Activated naive CD8-positive, alpha-beta T cell (primary cell): ENCODE measurements at regions not wholly inside any gene's neighbourhood (a gene's known extent, or its start where the extent isn't known, plus 50 kb on each side); places are given as distances from the start of the nearest gene placed in this dataset.

Experiments
- H3K27ac Mint-ChIP-seq: one replicate; pipeline ENCODE4 v1.8.0; 2021; ENCODE audit warnings: mixed read lengths
- H3K27me3 Mint-ChIP-seq: one replicate; pipeline ENCODE4 v1.8.0; 2021; ENCODE audit warnings: mixed read lengths
- H3K36me3 Mint-ChIP-seq: one replicate; pipeline ENCODE4 v1.8.0; 2021; ENCODE audit warnings: mixed read lengths
- H3K4me1 Mint-ChIP-seq: one replicate; pipeline ENCODE4 v1.8.0; 2021; ENCODE audit warnings: low read depth, mixed read lengths
- H3K4me3 Mint-ChIP-seq: one replicate; pipeline ENCODE4 v1.8.0; 2021; ENCODE audit warnings: mild to moderate bottlenecking, mixed read lengths
- H3K9me3 Mint-ChIP-seq: one replicate; pipeline ENCODE4 v1.8.0; 2021; ENCODE audit warnings: low read depth, mixed read lengths

DNA sequence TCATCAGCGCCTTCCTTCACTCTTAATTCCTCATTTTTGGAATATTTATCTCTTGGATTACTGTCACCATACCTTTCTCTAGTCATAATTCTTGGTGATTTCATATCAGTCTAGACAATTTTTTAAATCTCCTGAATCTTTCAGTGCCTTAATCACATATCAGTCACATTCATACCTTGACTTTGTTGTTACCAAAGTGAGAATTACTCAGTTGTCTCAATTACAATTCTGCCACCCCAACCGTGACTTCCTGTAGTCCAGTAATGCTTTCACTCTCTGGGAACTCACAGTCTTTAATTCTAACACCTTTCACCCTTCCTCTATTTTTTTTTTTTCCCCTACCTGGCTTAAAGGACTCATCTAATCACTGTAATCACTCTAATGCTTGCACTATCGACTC lies 1275.3 kb upstream of the TENM3 start:
- H3K27me3 Mint-ChIP-seq: no peaks in the 10 kb centered on the region
- H3K4me1 Mint-ChIP-seq: no peaks in the 10 kb centered on the region
- no peak overlapping the region for H3K4me3 Mint-ChIP-seq
- no peaks in the 10 kb centered on the region for H3K36me3 Mint-ChIP-seq
- H3K9me3 Mint-ChIP-seq: peaks cover 3% of the 10 kb centered on the region
- H3K27ac Mint-ChIP-seq: no peak overlapping the region

DNA sequence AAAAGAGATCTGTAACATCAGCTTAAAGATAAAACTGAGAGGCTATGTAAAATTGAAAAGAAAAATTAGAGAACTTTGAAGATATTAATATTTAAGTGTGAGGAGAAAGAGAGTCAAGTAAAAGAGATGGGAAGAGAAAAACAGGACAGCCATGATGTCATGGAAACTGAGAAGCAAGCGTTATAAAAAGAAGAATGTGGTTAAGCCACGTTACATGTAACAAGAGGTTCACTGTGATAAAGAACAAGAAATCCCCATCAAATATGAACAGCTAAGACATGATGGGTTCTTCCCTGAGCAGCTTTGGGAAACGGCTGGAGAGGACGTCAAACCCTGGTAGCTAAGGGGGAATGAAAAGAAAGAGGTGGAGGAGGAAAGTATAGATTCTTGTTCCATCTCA lies 1269.3 kb upstream of the TENM3 start:
- Mint-ChIP-seq H3K9me3 (no peaks in the 10 kb centered on the region), H3K27me3 (no peaks in the 10 kb centered on the region), H3K4me3 (no peak overlapping the region), H3K27ac (no peak overlapping the region), H3K4me1 (no peaks in the 10 kb centered on the region), H3K36me3 (no peaks in the 10 kb centered on the region)

DNA sequence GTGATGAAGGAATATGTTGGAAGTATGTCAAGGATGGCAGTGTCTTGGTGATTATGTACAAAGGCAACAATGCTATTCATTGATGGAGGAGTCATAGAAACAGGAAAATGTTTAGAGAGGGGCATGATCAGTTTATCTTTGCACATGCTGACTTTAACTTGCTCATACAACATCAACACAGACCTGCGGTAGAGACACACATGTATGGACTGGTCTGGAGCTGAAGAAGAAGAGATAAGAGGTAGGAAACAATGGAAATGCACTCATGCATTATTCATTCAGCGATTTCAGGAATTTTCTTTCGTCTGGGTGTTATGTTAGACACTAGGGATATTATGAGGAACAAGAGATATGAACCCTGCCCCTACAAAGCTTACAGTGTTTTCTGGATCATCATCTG lies 1252.3 kb upstream of the TENM3 start:
- H3K27me3 Mint-ChIP-seq: no peaks in the 10 kb centered on the region
- H3K36me3 Mint-ChIP-seq: no peaks in the 10 kb centered on the region
- no peak overlapping the region for H3K27ac Mint-ChIP-seq
- H3K4me3 Mint-ChIP-seq: no peak overlapping the region
- no peaks in the 10 kb centered on the region for H3K9me3 Mint-ChIP-seq
- no peaks in the 10 kb centered on the region for H3K4me1 Mint-ChIP-seq

DNA sequence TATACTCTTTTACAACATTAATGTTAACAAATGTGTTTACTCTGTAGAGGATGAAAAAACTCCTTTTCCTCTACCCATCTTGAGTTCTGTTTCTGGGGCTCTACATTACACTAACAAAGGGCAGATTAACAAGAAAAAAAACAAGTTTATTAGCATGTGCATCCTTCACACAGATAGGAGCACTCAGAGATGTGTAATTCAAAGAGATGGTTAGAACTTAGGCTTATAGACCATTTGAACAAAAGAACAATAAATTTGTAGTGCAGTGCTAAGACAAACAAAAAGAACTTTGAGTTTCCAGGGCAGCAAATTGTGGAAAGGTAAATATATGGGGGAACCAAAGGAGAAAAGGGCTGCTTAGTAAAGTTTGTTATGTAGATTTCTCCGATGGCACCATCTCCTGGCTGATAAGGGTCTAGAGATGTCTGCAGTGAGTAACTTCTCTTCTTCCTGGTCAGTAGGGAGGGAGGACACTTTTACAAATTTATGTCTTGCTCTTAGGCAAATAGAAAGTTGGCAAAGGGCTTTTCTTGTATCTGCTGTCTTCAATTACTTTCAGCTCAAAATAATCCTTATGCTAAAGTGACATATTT lies 1249.9 kb upstream of the TENM3 start:
- H3K4me1 Mint-ChIP-seq: no peaks in the 10 kb centered on the region
- no peak overlapping the region for H3K27ac Mint-ChIP-seq
- H3K36me3 Mint-ChIP-seq: no peaks in the 10 kb centered on the region
- H3K4me3 Mint-ChIP-seq: no peak overlapping the region
- H3K9me3 Mint-ChIP-seq: no peaks in the 10 kb centered on the region
- no peaks in the 10 kb centered on the region for H3K27me3 Mint-ChIP-seq

DNA sequence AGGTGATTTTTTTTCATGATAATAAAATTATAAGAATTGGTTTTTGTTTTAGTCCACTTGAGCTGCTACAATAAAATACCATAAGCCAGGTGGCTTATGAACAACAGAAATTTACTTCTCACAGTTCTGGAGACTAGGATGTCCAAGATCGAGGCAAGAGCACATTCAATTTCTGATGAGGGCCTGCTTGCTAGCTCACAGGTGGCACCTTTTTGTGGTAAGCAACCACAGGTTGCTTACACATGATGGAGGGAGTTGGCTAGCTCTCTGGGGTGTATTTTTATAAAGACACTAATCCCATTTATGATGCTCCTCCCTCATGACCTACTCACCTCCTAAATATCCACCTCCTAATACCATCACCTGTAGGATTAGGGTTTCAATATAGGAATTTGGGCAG lies 1248.5 kb upstream of the TENM3 start:
- Mint-ChIP-seq H3K4me1 (no peaks in the 10 kb centered on the region), H3K9me3 (no peaks in the 10 kb centered on the region), H3K36me3 (no peaks in the 10 kb centered on the region), H3K4me3 (no peak overlapping the region), H3K27ac (no peak overlapping the region), H3K27me3 (no peaks in the 10 kb centered on the region)

- Mint-ChIP-seq H3K9me3 (peaks cover 4% of the 10 kb centered on the region), H3K36me3 (no peaks in the 10 kb centered on the region), H3K4me3 (no peak overlapping the region), H3K27ac (no peak overlapping the region), H3K27me3 (no peaks in the 10 kb centered on the region), H3K4me1 (no peaks in the 10 kb centered on the region)
Measured at GRCh38 chr4:180999217-180999616, 1244.0 kb upstream of the TENM3 start.

- no peak overlapping the region for H3K27ac Mint-ChIP-seq
- H3K4me1 Mint-ChIP-seq: no peaks in the 10 kb centered on the region
- peaks cover 4% of the 10 kb centered on the region for H3K9me3 Mint-ChIP-seq
- H3K4me3 Mint-ChIP-seq: no peak overlapping the region
- H3K36me3 Mint-ChIP-seq: no peaks in the 10 kb centered on the region
- H3K27me3 Mint-ChIP-seq: no peaks in the 10 kb centered on the region
Measured at GRCh38 chr4:181004056-181004455, 1239.1 kb upstream of the TENM3 start.

GRCh38 chr4:181006499-181007260 lies 1236.5 kb upstream of the TENM3 start:
- peaks cover 4% of the 10 kb centered on the region for H3K9me3 Mint-ChIP-seq
- no peak overlapping the region for H3K4me3 Mint-ChIP-seq
- no peak overlapping the region for H3K27ac Mint-ChIP-seq
- H3K27me3 Mint-ChIP-seq: no peaks in the 10 kb centered on the region
- no peaks in the 10 kb centered on the region for H3K4me1 Mint-ChIP-seq
- H3K36me3 Mint-ChIP-seq: no peaks in the 10 kb centered on the region

DNA sequence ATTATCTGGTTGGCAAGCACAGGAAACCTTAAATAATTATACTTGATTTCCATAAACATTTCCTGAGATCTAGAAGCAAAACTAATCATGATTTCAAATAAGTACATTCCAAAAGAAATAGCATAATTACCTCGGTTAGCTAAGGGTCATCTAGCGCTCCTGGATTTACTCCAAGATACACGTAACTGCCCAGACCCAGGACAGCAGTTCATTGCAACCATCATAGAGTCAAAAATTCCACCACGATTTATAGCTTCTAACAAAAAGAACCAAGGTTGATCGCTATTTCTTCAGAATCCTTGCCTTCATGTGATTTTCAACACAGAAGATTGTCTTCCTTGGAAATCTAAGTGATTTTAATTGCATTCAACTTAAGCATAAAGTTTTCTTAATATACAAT lies 1235.5 kb upstream of the TENM3 start:
- Mint-ChIP-seq H3K36me3 (no peaks in the 10 kb centered on the region), H3K4me1 (no peaks in the 10 kb centered on the region), H3K27me3 (no peaks in the 10 kb centered on the region), H3K4me3 (no peak overlapping the region), H3K27ac (no peak overlapping the region), H3K9me3 (peaks cover 1% of the 10 kb centered on the region)

- Mint-ChIP-seq H3K4me1 (no peaks in the 10 kb centered on the region), H3K36me3 (no peaks in the 10 kb centered on the region), H3K27me3 (no peaks in the 10 kb centered on the region), H3K27ac (no peak overlapping the region), H3K9me3 (peaks cover 6% of the 10 kb centered on the region), H3K4me3 (no peak overlapping the region)
Measured at GRCh38 chr4:181008164-181008563, 1235.0 kb upstream of the TENM3 start.

GRCh38 chr4:181013162-181013561 lies 1230.0 kb upstream of the TENM3 start:
- no peak overlapping the region for H3K4me3 Mint-ChIP-seq
- no peaks in the 10 kb centered on the region for H3K36me3 Mint-ChIP-seq
- peaks cover 26% of the 10 kb centered on the region for H3K9me3 Mint-ChIP-seq
- H3K4me1 Mint-ChIP-seq: no peaks in the 10 kb centered on the region
- no peak overlapping the region for H3K27ac Mint-ChIP-seq
- no peaks in the 10 kb centered on the region for H3K27me3 Mint-ChIP-seq

- Mint-ChIP-seq H3K4me3 (no peak overlapping the region), H3K27ac (no peak overlapping the region), H3K36me3 (no peaks in the 10 kb centered on the region), H3K4me1 (no peaks in the 10 kb centered on the region), H3K27me3 (no peaks in the 10 kb centered on the region), H3K9me3 (peaks cover 26% of the 10 kb centered on the region)
Measured at GRCh38 chr4:181017038-181017437, 1226.2 kb upstream of the TENM3 start.

DNA sequence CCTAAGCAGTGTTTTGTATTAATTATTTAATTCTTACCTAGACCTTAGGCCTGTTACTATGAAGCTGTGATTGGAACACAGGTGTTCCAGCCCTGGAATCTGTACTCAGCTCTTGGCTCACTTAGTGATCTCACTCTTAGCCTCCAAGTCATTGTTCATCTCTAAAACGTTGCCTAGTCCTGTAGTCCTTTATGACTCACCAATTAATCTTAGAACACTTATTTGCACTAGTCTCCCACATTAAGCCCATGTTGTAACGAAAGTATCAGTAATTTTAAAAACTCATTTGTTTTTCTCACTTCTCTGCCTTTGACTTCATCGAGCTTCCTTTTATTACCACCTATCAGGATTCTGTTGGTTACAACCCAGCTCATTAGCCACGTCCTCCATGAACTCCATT lies 1224.7 kb upstream of the TENM3 start:
- no peaks in the 10 kb centered on the region for H3K27me3 Mint-ChIP-seq
- H3K9me3 Mint-ChIP-seq: peaks cover 18% of the 10 kb centered on the region
- no peak overlapping the region for H3K4me3 Mint-ChIP-seq
- no peak overlapping the region for H3K27ac Mint-ChIP-seq
- no peaks in the 10 kb centered on the region for H3K36me3 Mint-ChIP-seq
- no peaks in the 10 kb centered on the region for H3K4me1 Mint-ChIP-seq

GRCh38 chr4:181018913-181019312 lies 1224.3 kb upstream of the TENM3 start:
- no peaks in the 10 kb centered on the region for H3K4me1 Mint-ChIP-seq
- H3K27me3 Mint-ChIP-seq: no peaks in the 10 kb centered on the region
- peaks cover 13% of the 10 kb centered on the region for H3K9me3 Mint-ChIP-seq

GRCh38 chr4:181020456-181020855 lies 1222.7 kb upstream of the TENM3 start:
- Mint-ChIP-seq H3K4me3 (no peak overlapping the region), H3K4me1 (no peaks in the 10 kb centered on the region), H3K27me3 (no peaks in the 10 kb centered on the region), H3K36me3 (no peaks in the 10 kb centered on the region), H3K9me3 (peaks cover 8% of the 10 kb centered on the region), H3K27ac (no peak overlapping the region)

More at GRCh38 chr4:181018913-181019312, 1224.3 kb upstream of the TENM3 start:
- no peak overlapping the region for H3K27ac Mint-ChIP-seq
- H3K4me3 Mint-ChIP-seq: no peak overlapping the region
- no peaks in the 10 kb centered on the region for H3K36me3 Mint-ChIP-seq

- Mint-ChIP-seq H3K4me3 (no peak overlapping the region), H3K9me3 (peaks cover 8% of the 10 kb centered on the region), H3K4me1 (no peaks in the 10 kb centered on the region), H3K36me3 (no peaks in the 10 kb centered on the region), H3K27me3 (no peaks in the 10 kb centered on the region), H3K27ac (no peak overlapping the region)
Measured at GRCh38 chr4:181021213-181021612, 1222.0 kb upstream of the TENM3 start.
